NCI-H510A (cell line): ENCODE measurements at regions not wholly inside any gene's neighbourhood (a gene's known extent, or its start where the extent isn't known, plus 50 kb on each side); places are given as distances from the start of the nearest gene placed in this dataset.
"Not testable (repeated sequence)": the region's sequence is repeated elsewhere in the genome, so short reads cannot be mapped to it uniquely, and the experiment has no call there.

Experiments
- DNase-seq: peaks from one replicate; lab custom pipeline; 2025; lab: John Stamatoyannopoulos, UW

DNA sequence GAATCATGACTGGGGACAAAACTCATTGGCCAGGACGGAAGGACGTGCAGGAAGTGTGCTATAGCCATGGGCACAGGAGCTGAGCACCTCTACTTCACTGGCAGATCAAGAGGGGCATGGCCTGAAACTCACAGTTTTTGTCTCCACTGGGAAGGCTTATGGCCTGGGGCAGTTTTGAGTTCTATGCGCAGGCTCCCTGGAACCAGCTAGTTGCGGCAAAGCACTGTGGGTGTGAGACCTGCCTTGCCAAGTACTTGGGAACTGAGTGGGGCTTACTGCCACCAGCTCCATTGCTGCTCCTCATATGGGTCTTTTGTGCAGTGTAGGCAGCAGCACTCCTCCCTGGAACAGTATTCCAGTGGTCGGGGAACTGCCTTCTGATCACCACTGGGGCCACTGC, 282.6 kb upstream of the EYS start:
- no peak for DNase-seq

DNA sequence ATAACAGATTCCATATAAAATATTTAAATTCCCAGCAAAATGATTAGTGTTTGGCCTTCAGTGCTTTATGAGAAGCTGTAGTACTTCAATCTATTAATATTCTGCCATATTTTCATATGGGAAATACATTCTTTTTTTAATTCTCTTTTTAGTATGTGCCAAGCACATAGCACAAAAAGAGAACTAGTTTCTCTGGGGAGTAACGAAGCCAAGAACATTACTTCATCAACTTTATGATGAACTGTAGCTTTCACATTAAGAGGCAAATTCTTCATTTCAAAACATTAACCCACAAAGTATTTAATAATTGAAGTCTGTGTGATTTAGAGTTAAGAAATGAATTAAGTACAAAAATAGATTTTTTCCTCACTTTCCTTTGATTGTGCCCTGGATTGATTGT, 281.0 kb upstream of the EYS start:
- no peak for DNase-seq

DNA sequence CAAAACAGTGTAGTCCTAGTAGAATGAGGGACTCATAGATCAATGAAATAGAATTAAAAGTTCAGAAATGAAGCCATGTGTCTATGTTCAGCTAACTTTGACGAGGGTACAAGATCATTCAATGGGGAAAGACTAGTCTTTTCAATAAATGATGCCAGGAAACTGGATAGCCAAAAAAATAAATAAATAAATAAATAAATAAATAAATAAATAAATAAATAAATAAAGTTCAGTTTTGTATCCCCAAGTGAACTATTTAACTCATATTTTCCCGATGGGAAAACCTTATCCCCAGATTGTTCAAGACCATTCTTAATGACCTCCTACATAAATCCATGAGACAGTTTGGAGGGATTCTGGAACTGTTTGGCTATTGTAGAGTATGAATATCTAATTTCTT, 277.1 kb upstream of the EYS start:
- DNase-seq: no peak

DNA sequence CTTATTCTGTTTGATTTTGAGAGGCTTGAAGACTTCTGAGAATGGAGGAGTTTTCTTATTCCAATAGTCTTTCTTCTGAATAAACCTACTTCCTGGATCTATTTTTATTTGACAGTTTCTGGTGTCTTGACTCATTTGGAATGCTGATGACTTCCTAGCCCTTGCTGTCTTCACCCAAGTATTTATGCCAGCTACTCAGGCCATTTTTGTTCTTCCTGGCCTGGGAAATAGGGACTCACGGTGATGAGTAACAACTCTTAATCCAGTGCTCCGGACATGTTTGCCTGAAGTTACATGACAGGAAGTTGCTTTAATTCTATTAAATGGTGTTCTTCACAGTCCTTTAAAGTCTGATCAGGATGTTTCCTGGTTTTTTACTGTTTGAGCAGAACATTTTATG, 272.1 kb upstream of the EYS start:
- no peak for DNase-seq

DNA sequence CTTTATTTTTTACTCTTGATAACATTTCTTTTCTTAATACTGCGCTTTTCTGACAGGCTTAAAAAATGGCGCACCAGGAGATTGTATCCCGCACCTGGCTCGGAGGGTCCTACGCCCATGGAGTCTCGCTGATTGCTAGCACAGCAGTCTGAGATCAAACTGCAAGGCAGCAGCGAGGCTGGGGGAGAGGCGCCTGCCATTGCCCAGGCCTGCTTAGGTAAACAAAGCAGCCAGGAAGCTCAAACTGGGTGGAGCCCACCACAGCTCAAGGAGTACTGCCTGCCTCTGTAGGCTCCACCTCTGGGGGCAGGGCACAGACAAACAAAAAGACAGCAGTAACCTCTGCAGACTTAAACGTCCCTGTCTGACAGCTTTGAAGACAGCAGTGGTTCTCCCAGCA, 264.2 kb upstream of the EYS start:
- not testable (repeated sequence) for DNase-seq

DNA sequence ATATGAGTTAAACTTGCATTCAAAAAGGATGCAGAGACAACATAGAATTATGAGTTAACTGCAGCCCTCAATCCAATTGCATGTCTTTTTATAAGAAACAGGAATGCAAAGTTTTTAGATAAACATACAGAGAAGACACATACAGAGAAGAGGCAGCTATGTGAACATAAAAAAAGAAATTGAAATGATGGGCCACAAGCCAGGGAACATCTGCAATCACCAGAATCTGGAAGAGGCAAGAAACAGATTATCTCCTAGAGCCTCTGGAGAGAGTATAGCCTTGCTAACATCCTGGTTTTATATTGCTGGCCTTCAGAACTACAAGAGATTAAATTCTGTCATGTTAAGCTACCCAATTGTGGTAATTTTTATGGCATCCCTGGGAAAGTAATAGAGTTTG, 257.2 kb upstream of the EYS start:
- no peak for DNase-seq

DNA sequence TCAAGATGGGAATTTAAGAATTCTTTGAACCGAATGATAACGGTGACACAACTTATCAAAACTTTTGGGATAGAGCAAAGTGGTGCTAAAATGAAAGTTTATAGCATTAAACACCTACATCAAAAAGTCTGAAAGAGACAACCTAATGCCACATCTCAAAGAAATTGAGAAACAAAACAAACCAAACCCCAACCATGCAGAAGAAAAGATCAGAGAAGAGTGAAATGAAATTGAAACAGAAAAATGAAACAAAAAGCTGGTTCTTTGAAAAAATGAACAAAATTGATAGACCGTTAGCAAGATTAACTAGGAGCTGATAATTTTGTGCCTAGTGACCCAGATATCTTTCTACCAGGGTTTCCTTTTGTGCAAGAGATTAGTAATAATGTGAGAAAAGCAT, 248.0 kb upstream of the EYS start:
- DNase-seq: no peak

DNA sequence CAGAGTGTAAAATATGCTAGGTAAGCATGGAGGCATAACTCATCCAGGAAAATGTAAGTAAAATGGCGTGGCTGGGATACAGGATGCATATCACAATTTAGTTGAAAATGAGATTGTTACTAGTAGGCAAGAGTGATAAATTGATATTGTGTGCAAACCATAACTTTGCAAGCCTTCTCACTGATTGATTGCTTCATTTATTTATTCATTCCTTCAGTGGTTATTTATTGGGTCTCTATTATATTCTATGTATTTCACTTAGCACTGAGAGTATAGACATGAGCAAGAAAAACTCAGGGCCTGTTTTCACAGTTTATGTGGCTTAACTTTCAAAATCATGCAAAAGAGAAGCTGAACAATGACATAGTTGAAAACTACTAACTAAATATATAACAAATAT, 241.0 kb upstream of the EYS start:
- no peak for DNase-seq

DNA sequence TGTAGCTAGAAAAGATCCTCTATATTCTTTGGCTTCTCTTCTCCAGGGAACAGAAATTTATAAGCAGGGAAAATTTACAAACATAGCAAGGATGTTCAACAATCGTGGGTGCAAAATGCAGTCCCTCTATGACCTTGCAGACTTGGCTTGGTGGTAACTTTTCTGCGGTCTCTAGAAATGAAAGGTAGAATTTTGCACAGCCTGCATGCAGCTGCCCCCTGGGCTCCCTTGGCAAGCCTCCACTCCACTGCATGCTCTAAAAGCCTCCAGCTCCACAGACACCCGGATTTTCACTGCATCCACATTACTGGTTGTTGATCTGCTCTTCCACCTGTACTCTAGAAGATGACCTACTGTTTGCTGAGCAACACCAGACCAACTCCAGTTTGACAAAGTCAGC, 236.5 kb upstream of the EYS start:
- DNase-seq: no peak

DNA sequence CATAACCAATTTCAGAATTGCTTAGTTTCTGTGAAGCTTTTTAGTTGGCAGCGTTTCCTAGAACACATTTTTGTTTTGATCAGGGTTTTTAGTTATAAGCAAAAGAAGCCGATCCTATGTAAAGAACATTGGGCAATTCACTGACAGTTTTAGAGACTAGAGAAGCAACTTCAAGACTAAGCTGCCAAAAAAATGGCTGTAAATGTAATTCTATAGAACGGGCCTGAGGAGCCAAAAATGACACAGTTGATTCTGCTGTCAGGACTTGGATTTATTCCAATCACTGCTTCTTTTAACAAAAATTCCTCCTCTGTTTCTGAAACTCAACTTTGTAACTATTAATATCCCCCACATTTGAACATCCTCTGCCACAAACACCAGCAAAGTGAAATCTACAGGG, 236.0 kb upstream of the EYS start:
- DNase-seq: no peak

DNA sequence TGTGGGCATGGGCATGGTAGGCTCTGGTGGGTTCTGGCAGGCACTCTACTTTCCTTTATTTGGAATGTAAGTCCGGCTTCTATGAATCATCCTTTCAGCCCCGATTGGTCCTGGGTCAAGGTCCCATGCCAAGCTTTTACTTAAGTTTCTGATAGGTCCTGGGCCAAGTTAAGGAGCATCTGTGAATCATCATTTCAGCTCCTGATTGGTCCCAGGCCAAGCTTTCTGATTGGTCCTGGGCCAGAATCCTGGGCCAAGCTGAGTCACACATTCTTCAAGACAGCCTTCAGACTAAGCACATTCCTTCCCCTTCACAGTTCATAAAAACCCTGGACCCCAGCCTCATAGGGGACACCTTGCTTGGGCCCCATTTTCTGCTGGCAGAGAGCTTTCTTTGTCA, 231.0 kb upstream of the EYS start:
- DNase-seq: no peak

DNA sequence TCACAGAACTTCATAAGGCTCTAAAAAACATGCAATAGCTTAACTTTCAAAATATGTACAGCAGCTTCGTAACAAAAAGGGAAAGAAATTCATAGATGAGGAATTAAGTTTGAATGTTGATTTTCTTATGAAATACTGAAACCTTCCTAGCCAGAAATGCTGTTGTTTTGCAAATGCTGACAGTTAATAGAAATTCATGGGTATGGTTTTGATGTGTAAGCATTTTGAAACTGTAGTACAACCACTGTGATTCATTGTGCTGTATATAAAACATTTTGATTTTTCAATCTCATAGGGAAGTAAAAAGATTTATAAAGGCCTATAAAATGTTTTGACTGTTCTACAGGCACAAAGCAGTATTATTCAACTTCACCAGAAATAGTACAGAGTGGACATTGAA, 228.4 kb upstream of the EYS start:
- DNase-seq: no peak

DNA sequence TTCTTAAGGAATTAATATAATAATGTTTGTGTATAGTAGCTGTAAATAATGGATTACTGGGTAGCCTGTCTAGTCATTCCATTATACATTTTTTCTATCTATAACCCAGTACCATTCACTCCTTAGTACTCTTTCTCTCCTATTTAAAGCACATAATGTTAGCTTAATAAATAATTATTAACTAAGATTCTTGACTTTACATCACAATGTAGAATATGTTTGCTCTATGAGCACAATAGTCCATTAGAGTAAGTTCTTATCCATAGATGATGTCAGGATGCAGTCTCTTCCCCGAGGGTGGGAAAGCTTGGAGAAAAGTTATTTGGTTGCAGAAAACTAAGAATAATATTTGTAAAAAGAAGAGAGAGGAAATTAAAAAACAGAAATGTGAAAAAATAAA, 226.4 kb upstream of the EYS start:
- no peak for DNase-seq

DNA sequence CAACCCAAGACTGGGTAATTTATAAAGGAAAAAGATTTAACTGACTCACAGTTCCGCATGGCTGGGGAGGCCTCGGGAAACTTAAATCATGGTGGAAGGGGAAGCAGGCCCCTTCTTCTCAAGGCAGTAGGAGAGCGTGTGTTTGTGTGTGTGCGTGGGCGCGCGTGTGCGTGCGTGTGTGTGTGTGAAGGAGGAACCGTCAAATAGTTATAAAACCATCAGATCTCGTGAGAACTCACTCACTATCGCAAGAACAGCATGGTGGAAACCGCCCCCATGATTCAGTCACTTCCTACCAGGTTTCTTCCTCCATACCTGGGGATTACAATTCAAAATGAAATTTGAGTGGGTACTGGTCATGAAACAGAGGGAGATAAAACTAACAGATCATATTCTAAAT, 220.1 kb upstream of the EYS start:
- DNase-seq: no peak

DNA sequence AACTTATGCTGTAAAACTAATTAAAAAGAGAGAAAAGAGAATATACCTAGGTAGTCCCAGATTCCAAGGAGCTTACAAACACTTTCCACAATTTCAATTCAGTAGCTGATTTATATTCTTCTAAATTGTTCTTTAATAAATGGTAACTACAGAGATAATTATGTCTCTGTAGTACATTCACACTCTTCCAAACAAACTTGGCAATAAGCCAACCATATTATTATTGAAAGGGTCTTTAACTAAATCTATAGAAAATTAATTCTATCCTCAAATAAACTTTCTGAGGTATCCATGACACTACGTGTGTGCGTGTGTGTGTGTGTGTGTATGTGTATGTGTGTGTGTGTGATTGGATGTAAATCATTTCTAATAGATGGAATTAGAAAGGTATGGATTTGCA, 217.4 kb upstream of the EYS start:
- no peak for DNase-seq

DNA sequence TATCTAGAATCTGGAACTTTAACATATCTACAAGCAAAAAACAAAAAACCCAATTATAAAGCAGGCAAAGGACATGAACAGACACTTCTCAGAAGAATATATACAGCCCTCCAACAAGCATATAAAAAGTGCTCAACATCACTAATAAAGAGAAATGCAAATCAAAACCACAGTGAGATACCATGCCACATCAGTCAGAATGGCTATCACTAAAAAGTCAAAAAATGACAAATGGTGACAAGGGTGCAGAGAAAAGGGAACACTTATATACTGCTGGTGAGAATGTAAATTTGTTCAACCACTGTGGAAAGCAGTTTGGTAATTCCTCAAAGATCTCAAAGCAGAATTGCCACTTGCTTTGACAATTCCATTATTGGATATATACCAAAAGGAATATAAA, 215.0 kb upstream of the EYS start:
- DNase-seq: no peak

DNA sequence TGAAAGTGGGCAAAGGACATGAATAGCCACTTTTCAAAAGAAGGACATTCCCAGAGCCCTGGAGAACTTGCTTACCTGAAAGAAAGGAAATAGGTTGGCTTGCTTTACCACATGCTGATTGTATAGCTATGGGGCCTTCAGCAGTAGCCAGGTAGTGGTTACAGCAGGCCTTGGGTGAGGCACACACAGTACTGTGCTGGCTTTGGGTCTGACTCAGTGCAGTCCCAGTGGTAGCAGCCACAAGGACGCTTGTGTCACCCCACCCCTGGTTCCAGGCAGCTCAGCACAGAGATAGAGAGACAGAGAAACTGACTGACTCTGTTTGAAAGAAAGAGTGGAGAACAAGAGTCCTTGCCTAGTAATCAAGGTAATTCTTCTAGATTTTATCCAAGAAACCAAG, 201.0 kb upstream of the EYS start:
- no peak for DNase-seq

DNA sequence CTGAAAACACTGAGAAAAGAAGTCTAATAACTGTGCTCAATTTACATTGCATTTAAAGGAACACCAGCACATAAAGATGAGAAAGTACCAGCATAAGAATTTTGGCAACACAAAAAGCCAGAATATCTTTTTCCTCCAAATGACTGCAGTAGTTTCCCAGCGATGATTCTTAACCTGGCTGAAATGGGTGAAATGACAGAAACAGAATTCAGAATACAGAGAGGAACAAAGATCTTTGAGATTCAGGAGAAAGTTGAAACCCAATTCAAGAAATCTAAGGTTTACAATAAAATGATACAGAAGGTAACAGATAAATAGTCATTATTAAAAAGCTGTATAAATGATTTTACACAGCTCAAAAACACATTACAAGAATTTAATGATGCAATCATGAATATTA, 197.0 kb upstream of the EYS start:
- no peak for DNase-seq

DNA sequence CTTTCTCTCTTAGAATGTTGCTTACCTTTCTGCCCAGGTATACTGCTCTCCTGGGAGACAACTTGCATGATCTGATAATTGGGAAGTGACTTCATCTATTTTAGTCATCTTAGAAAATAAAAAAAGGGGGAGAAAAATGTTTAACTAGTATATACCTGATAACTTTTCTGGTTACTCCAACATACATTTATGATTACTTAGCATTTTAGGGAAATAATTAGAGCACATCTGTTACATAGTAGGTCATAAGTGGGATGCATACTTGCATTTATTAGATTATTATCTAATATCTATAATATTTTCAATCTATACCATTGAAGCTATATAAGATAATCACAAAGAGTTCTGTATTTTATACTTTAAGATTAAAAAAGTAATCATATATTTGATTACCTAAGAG, 193.9 kb upstream of the EYS start:
- DNase-seq: no peak

DNA sequence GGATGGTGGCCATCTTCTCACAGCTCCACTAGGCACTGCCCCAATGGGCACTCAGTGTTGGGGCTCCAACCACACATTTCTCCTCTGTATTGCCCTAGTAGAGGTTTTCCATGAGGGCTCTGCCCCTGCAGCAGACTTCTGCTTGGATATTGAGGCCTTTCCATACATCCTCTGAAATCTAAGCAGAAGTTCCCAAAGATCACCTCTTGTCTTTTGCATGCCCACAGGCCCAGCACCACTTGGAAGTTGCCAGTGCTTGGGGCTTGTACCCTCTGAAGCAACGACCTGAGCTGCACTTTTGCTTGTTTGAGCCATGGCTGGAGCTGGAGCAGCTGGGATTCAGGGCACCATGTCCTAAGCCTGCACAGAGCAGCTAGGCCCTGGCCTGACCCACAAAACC, 189.1 kb upstream of the EYS start:
- no peak for DNase-seq

DNA sequence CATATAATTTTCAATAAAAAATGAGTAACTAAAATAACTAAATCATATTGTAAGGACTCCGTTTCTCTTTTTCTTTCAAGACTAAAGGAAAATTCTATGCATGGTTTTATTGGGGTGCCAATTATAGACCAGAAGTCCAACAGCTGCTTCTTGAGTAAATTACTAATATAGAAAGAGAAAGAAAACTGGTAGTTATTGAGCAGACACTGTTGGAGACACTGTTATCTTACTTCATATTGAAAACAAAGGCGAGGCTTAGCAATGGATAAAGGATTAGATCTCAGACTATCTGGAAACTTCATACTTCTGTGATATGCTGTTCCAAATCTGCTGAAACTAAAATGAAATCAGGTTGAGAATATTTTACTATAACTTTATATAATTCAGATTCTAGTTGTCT, 169.6 kb upstream of the EYS start:
- DNase-seq: no peak

DNA sequence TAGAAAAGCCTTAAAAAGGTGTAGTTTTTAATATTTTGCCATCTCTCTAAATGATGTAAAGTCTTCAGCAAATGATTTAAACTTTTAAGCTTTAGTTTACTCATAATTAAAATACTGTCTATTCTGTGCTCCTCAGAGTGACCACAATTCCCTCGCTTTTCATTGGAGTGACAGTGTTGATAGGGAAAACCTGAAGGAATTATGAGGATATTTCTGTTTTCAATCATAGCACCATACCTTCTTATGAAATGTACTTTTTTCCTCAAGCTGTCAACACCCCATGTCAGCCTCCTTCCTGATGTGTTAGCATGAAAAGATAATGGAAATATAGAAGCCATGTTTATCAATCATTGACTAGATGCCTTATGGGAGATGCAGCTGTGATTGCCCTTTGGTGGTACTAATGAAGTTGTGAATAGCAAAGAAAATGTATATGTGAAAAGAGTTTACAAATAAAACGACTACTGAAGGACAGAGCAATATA, 145.4 kb upstream of the EYS start:
- DNase-seq: no peak

DNA sequence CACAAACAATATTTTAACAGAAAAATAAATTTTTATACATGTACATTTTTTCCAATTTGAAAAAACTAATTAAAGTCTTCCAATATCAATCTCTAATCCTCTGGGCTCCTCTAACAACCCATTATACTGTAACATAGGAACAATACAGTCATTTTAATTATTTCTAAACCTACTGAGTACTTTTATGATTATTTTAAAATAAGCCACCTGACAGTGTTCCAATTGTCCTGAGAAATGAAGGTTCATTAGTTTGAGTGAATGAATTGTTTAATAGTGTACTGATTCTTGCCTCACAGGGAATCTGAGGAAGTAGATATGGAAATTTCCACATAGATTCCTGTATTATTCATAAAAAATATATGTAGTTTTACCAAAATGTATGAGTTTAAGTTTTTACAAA, 123.1 kb upstream of the EYS start:
- no peak for DNase-seq

DNA sequence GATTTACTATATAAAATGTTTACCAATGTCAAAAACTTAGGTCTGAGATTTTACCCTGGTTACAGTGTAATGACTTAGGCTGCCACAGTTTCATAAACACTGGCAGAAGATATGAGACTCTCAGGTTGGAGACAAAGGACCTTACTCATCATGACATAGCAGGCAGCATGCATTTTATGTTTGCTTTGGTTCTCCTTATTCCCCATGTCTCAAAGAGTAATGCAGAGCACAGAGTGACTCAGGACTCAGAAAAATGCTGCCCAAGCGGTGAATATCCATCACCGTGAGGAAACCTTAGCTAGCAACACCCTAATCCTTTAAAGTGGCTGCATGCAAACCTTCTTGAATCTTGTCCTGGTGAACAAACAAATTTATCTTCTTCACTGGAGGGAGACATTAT, 112.1 kb upstream of the EYS start:
- DNase-seq: no peak

DNA sequence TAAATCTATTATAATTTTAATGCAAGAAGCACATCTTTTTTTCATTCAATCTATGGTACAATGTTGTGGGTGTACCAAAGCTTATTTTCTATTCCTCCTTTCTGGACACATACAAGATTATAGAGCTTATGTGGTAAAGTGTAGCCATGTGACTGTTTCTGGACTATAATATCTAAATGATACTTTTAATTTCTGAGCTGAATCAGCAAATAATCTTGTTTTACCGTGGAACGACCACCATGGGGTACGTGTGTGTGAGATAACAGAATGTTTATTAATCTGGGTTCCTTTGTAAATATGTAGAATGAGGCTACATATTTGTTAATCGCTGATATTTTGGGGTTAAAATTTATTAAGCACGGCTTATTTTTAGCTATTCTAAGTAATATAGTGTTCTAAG, 111.5 kb upstream of the EYS start:
- no peak for DNase-seq
